ENCODE measurements at regions not wholly inside any gene's neighbourhood (a gene's known extent, or its start where the extent isn't known, plus 50 kb on each side); places are given as distances from the start of the nearest gene placed in this dataset.
"Not testable (repeated sequence)": the region's sequence is repeated elsewhere in the genome, so short reads cannot be mapped to it uniquely, and the experiment has no call there.

DNA sequence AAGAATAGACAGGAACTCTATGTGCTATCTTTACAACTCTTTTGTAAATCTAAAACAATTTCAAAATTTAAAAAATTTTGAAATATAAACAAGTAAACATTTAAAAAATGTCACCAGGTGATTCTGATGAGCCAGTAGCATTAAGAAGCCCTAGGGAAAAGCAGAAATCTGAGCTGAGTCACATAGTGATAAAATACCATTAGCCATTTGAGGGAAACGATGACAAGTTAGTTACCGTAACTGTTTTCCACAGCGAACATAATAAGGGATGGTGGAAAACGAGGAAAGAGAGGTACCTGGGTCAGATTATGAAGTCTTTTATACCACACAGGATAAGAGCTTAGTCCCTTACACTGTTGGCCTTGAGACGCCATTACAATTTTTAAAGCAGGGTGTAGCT is 55.5 kb downstream of the PRR15 start:
- DNase-seq (ENCODE audit: low read depth), result no peak

DNA sequence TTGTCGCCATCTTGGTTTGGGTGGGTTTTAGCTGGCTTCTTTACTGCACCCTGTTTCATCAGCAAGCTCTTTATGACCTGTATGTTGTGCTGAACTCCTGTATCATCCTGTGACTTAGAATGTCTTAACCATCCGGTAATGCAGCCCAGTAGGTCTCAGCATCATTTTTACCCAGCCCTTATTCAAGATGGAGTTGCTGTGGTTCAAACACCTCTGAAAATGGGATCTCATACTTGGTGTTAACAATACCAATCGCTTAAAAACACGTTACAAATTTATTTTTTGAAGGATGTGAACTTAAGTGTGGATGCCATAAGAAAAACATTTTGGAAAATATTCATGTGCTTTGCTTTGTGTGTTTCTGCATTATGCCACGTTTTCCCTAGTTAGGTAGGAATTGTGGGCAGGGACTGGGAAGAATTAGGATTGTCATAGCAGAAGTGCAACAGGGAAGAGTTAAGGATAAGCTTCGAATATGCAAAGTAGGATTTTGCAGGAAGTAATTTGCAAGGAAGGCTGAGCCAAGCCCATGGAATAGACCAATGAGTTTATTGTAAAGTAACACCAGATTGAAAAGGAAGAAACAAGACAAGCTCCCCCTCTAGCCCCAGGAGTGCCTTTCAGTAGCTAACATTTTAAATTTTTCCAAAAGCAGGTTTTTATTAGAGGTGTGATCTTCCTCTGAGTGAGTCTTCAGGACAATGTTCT is 56.4 kb downstream of the PRR15 start:
- DNase-seq (ENCODE audit: low read depth), result no peak

DNA sequence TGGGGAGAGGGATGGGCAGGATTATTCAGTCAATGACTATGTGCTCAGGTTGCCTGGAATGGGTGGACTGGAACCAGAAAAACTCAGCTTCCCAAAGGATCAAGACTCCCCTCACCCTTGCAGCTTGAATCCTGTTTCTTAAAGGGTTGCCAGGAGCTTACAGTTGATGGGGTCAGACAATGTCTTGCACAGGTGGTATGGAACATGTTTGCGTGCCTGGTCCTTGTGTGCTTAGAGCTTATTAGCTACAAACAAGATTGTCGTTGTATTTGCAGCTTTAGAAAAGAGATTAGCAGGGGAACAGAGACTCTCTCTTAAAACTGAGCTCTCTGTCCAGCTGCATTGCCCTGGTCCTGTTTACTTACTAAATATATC is 56.9 kb downstream of the PRR15 start:
- DNase-seq (ENCODE audit: low read depth), result no peak

DNA sequence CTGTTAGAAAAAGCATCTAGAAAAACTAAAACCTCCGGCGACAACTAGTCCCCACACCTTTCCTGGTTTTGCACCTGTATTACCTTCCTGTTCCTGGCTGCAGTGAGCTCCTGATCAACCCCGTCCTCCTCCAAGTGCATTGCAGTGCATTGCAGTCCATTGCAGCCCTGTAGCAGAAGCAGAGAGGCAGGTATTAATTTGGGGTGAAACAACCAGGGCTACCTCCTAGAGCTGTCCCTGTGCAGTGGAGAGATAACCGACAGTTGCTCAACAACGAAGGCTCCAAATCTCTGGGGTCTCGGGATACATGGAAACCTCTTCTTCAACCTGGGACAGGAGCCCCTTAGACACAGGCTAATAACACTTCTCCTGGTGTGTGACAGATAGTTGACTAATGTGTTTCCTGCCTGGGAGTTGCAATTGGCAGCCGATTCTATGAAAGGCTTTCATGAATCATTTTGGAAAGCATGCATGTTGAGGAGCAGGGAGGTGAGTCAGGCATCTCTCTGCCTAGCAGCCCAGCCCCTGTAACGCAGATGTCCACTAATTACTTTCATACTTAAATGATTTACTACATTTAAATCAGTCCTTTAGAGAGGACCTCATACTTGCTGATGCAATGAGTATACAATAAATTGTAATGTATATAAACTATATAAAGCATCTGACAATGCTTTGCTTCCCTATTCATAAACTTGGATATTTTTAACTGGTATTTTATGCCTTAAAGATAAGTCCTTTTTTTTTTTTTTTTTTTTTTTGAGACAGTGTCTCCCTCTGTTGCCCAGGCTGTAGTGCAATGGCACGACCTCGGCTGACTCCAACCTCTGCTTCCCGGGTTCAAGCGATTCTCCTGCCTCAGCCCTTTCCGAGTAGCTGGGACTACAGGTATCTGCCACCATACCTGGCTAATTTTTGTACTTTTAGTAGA is 59.0 kb downstream of the PRR15 start:
- no peak for DNase-seq (ENCODE audit: low read depth)

DNA sequence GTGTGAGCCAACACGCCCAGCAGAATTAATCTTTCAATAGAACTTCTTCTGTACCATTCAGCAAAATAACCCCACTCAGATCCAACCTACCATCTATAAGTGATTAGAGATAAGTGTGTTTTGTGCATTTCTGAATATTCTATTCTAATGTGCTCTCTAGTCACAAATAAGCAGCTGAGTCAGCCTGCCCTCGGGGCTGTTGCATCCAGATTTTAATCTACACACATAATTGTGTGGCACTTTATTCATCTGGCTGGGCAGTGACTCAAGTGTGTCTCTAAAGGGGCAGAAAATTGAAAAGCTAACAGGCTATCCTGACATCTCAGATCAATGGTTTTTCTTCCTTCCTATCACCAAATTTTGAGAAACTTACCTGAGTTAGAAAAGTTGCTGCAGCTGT is 60.3 kb downstream of the PRR15 start:
- DNase-seq (ENCODE audit: low read depth), result no peak

DNA sequence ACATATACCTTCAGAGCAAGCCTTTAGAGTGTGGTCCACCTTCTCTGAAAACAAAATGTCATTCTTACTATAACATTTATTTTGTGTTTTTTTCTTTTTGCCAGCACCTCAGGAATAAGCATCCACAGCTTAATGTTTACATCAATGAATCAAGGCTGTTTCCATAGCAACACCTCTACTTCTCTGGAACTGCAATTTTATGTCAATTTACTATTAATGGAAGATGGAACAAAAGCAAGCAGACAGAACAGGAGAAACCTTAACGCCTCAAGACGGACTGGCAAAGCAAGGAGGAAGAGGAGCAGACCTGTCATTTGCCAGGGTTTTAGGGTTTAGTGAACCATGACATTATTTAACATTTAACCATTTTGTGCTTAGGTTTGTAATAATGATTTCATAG is 63.1 kb downstream of the PRR15 start:
- no peak for DNase-seq (ENCODE audit: low read depth)

DNA sequence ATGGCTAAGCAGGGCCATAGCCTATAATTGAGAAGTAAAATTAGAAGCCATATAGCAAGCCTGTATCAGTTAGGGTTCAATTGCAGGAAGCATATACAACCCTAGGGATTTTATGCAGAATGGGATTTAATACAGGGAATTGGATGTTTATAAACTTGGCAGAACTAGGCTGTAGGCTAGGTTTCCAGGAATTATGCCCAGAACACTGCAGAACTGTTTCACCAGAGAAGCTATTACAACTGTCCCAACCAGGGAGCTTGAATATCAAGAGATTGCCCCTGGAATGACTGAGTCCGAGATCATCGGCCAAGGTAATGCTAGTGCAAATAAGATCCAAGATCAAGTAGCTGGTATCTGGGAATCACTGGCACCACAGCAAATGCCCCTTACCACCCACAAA is 64.0 kb downstream of the PRR15 start:
- DNase-seq (ENCODE audit: low read depth), result no peak

- DNase-seq (ENCODE audit: low read depth), result no peak
These were observed 65.9 kb downstream of the PRR15 start for GRCh38 chr7:29629507-29629906.

DNA sequence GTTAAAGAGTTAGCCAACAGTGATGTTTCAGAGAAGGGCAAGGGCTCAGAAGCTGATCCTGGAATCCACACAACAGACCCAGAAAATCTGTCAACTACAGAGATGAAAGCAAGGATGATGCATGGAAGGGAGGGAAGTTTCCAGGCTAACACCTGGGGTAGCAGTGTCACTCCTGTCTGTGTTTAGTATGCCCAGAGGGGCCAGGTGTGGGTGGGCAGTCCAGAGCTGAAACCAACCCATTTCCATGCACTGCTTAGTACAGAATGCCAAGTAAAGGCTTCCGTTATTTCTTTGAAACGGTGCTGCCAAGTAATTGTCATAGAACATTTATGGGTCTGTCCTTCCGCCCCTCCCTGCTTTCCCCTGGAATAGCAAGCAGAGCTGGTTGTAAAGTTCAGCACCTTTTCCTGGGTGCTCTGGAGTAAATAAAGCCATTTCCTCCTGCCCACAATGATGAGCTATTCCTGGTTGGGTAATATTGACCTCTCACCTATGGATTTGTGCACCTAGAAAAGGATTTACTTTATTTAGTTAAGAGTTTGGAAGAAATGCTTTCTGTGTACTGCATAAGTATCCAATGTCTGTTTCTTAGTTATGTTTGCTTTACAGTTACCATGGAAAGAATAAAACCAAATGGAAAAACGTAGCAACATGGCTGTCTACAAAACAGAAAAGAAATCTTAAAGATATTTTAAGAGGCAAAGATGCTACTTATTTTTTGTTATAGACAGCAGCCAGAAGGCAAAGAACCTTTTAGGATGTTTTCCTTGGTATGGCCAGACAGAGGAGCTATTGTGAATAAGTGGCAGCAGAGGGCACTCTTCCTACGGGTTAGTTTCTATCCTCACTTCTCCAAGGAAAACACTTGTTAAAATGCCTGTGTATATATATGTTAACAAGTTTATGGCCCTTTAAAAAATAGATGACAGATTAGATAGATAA is 71.7 kb downstream of the PRR15 start:
- not testable (repeated sequence) for DNase-seq (ENCODE audit: low read depth)

DNA sequence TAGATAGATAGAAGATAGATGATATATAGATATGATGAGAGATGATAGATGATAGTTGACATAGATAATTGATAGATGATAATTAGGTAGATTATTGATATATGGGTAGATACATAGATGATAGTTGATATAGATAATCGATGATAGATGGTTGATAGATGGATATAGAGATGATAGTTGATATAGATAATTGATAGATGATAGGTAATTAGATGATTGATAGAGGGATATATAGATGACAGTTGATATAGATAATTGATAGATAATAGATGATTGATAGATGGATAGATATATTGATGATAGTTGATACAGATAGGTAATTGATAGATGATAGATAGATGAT is 72.3 kb downstream of the PRR15 start:
- no peak for DNase-seq (ENCODE audit: low read depth)

DNA sequence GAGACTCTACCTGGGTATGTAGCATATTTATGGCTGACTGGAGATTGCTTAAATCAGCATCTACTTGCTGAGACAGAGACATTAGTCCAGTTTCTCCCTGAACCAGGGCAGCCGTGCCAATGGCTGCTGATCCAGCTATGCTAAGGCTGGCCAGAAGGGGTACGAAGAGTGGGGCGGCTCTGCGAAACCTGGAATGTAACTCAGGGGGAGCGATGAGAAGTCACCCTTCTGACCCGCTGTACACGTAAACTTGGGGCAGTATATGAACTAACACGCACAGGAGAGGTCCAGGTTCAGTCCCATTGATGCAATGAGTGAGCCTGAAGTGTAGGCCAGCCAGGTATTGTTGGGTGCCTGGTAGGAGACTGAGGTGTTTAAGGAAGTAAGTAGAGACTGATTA is 73.7 kb downstream of the PRR15 start:
- DNase-seq (ENCODE audit: low read depth), result no peak

DNA sequence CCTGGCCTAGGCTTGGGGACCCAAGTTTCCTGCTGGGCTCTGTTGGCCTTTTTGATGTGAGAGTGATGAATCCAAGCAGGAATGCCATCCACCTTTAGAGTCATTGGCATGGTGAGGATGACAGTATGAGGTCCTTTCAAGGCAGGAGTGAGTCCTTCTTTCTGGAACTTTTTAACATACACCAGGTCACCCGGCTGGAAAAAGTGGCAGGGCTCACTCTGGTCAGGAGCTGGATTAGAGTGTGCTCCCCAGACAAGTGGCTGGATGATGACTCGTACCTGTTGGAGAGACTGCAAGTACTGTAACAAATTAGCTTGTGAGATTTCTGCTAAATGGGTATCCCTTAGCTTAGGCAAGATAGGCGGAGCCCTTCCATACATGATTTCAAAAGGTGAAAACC is 75.2 kb downstream of the PRR15 start:
- not testable (repeated sequence) for DNase-seq (ENCODE audit: low read depth)

GRCh38 chr7:29639386-29639785 is 75.8 kb downstream of the PRR15 start:
- DNase-seq (ENCODE audit: low read depth), result no peak

GRCh38 chr7:29639886-29640595 is 76.4 kb downstream of the PRR15 start:
- DNase-seq (ENCODE audit: low read depth), result no peak

- no peak for DNase-seq (ENCODE audit: low read depth)
These were observed 78.0 kb downstream of the PRR15 start for GRCh38 chr7:29641651-29642050.

- DNase-seq (ENCODE audit: low read depth), result no peak
These were observed 79.0 kb downstream of the PRR15 start for GRCh38 chr7:29642494-29643155.

GRCh38 chr7:29646116-29646515 is 82.5 kb downstream of the PRR15 start:
- not testable (repeated sequence) for DNase-seq (ENCODE audit: low read depth)

DNA sequence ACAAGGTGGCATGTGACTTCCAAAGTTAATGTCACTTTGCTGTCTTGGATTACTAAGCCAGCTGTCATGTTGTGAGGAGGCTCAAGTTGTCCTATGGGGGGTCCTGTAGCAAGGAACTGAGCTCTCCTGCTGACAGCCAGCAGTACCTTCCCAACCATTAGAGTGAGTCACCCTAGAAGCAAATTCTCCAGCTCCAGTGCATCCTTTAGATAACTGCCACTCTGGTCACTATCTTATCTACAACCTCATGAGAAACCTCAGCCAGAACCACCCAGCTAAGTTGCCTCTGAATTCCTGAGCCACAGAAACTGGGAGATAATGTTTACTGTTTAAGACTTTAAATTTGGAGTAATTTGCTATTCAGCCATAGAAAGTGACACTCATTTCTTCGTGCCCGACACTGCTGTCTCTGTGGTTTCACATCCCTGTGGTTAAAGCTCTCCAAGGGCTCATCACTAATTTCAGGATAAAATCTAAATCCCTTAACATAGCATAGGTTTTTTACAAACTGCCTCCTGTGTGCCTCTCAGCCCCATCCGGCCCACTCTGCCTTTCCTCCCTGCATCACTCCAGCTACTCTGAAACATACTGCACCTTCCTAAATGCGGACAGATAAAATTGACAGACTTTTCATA is 83.5 kb downstream of the PRR15 start:
- DNase-seq (ENCODE audit: low read depth), result no peak

- not testable (repeated sequence) for DNase-seq (ENCODE audit: low read depth)
These were observed 84.1 kb downstream of the PRR15 start for GRCh38 chr7:29647691-29648210.

- no peak for DNase-seq (ENCODE audit: low read depth)
These were observed 85.5 kb downstream of the PRR15 start for GRCh38 chr7:29649028-29649716.
